DMS 273 treated with DMSO at 0.1 percent for 48 hours (cell line): ENCODE measurements at regions not wholly inside any gene's neighbourhood (a gene's known extent, or its start where the extent isn't known, plus 50 kb on each side); places are given as distances from the start of the nearest gene placed in this dataset.
A peak's percentile ranks its signal among the peaks of the same experiment; 100 is the strongest.
"Not testable (repeated sequence)": the region's sequence is repeated elsewhere in the genome, so short reads cannot be mapped to it uniquely, and the experiment has no call there.

Source experiments
- DNase-seq: peaks from one replicate; lab custom pipeline; 2025; lab: John Stamatoyannopoulos, UW

DNA sequence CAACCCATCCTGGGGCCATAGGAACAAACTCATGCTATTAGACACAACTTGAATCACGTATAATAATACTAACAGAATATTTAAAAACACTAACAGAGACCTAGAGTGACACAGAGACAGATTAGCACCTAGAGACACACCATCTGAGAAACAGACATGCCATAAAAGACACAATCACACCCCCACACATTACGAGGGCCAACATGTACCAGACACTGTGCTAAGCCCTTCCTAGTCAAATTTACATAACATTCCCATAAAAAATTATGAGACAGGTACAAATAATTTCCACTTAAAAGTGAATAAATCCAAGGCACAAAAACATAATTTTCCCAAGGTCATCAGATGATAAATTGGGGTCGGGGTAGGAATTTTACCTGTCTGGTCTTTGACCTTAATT lies 141.1 kb upstream of the PRSS16 start:
- no peak for DNase-seq

DNA sequence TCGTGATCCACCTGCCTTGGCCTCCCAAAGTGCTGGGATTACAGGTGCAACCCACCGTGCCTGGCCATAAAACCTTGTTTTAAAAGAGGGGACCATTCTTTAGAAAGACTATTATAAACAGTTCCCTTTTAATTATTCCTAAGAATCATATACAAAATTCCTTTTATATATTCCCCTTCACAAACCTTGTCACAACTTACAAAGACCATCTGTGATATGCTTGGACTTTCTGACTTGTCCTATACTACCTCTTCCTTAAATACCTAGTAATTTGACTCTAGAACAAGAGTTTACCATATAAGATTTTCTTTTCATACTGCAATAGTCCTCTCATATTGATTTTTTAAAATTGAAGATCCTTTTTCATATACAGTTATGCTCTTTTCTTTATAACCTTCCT lies 135.8 kb upstream of the PRSS16 start:
- no peak for DNase-seq

GRCh38 chr6:27112974-27113373 lies 134.5 kb upstream of the PRSS16 start:
- DNase-seq = no peak

DNA sequence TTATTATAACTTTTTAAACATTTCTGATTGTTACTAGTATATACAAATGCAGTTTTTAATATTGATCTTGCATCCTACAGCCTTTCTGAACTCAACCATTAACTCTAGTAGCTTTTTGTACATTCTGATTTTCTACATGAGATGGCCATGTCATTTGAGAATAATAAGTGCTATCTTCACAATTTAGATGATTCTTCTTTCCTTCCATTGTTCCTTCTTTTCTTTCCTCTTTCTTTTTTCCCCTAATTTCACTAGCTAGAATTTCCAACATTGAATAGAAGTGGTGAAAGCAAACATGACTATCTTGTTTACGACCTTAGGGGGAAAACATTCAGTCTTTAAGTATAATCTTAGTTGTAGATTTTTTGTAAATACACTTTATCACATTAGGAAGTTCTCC lies 128.2 kb upstream of the PRSS16 start:
- DNase-seq = no peak

DNA sequence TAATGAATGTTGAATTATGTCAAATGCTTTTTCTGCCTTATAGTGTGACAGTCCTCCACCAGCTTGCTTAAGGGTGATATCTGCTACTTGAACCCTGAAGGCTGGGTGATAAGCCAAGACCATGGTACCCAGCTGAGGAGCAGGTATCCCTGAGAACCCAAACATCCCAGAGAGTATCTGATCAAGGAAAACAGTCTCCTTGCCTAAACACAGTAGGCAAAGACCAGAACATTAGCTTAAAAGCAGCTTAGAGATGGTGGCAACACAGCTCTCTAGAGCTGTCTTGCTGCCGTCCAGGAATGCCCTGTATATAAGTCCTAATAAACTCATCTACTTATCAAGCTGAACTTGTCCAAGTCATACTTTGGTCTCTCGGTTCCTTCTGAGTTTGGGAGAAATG lies 127.7 kb upstream of the PRSS16 start:
- DNase-seq = no peak

GRCh38 chr6:27121640-27122039 lies 125.9 kb upstream of the PRSS16 start:
- no peak for DNase-seq

- DNase-seq = no peak
Measured at GRCh38 chr6:27124252-27124657, 123.2 kb upstream of the PRSS16 start.

DNA sequence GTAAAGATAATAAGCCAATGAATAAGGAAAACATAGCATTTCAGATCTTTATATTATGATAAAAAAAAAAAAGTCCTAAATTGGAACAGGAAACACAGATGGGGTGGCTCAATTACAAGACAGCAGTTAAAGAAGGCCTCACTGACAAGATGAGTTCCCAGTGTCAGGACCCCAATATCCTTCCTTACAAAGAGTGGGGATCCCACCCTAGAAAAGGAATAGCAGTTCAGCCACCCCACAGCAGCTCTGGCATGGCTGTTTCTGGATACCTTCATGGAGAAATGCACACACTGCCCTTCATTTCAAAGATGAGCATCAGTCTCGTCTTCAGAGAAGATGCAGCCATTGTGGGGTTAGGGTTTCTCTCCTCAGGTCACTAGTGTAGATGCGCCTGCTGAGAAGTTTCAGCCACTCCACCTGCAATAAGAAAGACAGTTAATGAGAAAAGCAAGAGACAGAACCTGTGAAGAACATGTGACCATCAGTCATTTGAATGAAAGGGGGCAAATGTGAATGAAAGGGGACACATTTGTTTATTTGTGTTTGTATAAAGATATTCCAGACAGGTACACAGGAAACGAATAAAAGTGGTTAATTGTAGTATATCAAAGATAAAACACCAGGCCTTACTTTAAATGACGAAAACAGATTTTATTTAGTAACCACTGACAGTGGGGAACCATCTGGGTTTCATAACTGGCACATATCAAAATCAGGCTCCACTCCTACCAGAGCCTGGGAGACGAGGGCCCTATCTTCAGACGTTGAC lies 121.3 kb upstream of the PRSS16 start:
- no peak for DNase-seq

- DNase-seq = peak; percentile 78
Measured at GRCh38 chr6:27126815-27127537, 120.5 kb upstream of the PRSS16 start.

- DNase-seq = not testable (repeated sequence)
Measured at GRCh38 chr6:27127874-27128273, 119.6 kb upstream of the PRSS16 start.

- no peak for DNase-seq
Measured at GRCh38 chr6:27128311-27129094, 119.0 kb upstream of the PRSS16 start.

GRCh38 chr6:27129095-27129815 lies 118.2 kb upstream of the PRSS16 start:
- no peak for DNase-seq

DNA sequence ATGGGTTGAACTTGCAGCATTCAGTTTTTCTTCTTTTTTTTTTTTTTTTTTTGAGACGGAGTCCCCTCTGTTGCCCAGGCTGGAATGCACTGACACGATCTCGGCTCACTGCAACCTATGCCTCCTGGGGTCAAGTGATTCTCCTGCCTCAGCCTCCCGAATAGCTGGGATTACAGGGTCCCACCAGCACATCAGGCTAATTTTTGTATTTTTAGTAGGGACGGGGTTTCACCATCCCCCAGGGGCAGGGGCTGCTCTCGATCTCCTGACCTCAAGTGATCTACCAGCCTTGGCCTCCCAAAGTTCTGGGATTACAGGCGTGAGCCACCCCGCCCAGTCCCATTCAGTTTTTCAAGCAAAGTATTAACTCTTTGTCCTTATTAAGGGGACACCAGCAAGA lies 117.6 kb upstream of the PRSS16 start:
- no peak for DNase-seq

GRCh38 chr6:27130668-27131428 lies 116.7 kb upstream of the PRSS16 start:
- DNase-seq = no peak

GRCh38 chr6:27132282-27132531 lies 115.3 kb upstream of the PRSS16 start:
- peak; percentile 77 for DNase-seq

- peak; percentile 99 for DNase-seq
Measured at GRCh38 chr6:27132532-27133280, 114.8 kb upstream of the PRSS16 start.

DNA sequence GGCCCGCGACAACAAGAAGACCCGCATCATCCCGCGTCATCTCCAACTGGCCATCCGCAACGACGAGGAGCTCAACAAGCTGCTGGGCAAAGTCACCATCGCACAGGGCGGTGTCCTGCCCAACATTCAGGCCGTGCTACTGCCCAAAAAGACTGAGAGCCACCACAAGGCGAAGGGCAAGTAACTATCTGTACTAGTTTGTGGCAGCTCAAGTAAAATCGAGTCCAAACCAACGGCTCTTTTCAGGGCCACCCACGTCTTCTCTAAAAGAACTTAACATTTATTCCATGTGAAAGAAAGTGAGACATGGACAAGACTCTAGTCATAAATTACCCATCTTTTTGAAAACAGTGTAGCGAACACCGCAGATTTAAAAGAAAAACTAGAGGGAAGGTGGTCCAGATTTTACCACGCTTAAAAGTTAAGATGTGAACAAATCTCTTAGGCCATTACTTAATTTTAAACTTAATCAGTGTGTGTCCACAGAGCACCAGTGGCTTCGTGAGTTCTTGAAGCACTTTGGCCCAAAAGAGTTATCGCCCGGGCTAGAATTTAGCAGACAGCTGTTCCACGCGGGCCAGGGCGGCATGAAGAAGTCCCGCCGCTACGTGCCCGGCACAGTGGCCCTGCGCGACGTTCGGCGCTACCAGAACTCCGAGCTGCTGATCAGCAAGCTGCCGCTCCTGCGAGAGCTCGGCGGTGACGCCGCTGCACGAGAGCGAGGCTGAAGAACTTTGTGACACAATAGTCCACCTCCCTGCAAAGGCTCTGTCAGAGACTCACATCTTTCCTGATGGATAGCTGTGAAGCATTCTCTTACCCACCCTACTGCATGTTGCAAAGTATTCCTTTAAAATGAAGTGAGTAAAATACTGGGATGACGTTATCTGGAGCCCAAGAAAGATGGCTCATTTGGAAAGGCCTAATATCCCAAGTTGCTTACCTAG lies 113.9 kb upstream of the PRSS16 start:
- DNase-seq = peak; percentile 64

DNA sequence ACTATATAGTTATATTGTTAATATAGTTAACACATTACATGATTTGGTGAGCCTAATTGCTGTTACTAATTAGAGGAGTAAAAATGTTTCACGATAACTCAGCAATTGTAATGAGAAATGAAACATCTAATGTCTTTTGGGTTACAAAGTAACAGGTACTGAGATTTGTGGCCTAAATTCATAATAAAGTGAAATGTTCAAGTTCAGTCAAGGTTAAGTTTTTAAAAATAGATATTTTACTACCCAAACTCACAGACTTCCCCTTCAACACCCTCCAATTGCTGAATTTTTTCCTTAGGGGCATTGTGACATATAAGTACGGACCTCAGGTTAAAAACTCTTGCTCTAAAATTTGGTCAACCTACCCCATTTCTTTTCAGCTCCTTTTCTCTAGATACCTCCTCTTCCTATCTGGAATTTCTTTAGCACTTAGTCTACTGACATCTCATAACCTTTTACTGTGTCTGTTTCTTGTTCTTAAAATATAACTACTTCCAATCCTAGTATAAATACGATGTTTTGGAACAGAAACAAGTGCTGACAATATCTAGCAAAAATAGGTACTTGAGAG lies 112.3 kb upstream of the PRSS16 start:
- no peak for DNase-seq

GRCh38 chr6:27136077-27136644 lies 111.3 kb upstream of the PRSS16 start:
- DNase-seq = no peak
